Neural cell (in vitro differentiated cells): ENCODE measurements at regions not wholly inside any gene's neighbourhood (a gene's known extent, or its start where the extent isn't known, plus 50 kb on each side); places are given as distances from the start of the nearest gene placed in this dataset.

ENCODE experiments used
- CTCF ChIP-seq: fragments of 450-650 bp; IDR thresholded peaks from 2 replicates; pipeline ENCODE4 v1.5.1; 2014; ENCODE audit warnings: antibody characterized with exemption, mild to moderate bottlenecking, moderate library complexity; ENCODE audit not compliant: poor library complexity, severe bottlenecking
- EP300 ChIP-seq: fragments of 450-650 bp; conservative IDR thresholded peaks from 2 replicates; pipeline ENCODE4 v1.6.1; 2014; ENCODE audit warnings: antibody characterized with exemption, mild to moderate bottlenecking, moderate library complexity; ENCODE audit not compliant: poor library complexity, severe bottlenecking
- EZH2 ChIP-seq: fragments of 200-600, 300-800 bp; shearing (Covaris generic), sonication (generic); IDR thresholded peaks from 2 replicates; pipeline ENCODE4 v1.6.1; 2014; ENCODE audit warnings: antibody characterized with exemption, low read length, borderline replicate concordance, mild to moderate bottlenecking; ENCODE audit not compliant: insufficient read depth, poor library complexity, severe bottlenecking
- POLR2AphosphoS5 ChIP-seq: IDR thresholded peaks from 2 replicates; pipeline ENCODE4 v1.6.1; 2012
- TAF1 ChIP-seq: IDR thresholded peaks from 2 replicates; pipeline ENCODE4 v1.6.1; 2012; ENCODE audit warnings: low read depth

GRCh38 chr10:3563298-3563697, 221.7 kb downstream of the KLF6 start:
- TF ChIP-seq EP300: no peak
- no peak for TF ChIP-seq TAF1
- TF ChIP-seq CTCF: no peak
- no peak for TF ChIP-seq EZH2
- no peak for TF ChIP-seq POLR2AphosphoS5
